ENCODE measurements at regions not wholly inside any gene's neighbourhood (a gene's known extent, or its start where the extent isn't known, plus 50 kb on each side); places are given as distances from the start of the nearest gene placed in this dataset.
"Not testable (repeated sequence)": the region's sequence is repeated elsewhere in the genome, so short reads cannot be mapped to it uniquely, and the experiment has no call there.

DNA sequence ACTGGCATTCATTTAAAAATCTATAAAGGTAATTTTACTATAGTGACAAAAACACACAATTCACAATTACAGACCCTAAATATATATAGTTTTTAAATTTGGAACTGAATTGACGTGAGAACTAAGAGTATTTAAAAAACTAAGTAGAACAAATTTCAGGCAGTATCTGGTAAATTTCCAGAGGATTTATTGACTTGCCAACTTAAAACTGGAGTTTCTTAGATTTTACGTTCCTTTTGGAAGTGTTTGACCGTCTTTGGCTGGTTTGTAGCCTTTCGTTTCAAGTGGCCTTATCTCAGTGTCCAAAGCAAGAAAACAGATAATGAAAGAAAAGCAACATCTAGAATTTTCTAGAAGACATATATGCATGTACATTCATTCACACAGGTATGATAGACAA, 234.4 kb upstream of the VLDLR start:
- H3K4me3 ChIP-seq (ENCODE audit: low read depth, low read length): no peak overlapping the region
- TF ChIP-seq CTCF (IDR thresholded peaks at IDR 0.05; ENCODE audit: low read depth, low read length, missing control alignments): no peak
- no peak for DNase-seq (ENCODE audit: low read depth)
- in situ Hi-C loops (cut with HindIII; ENCODE audit: low sequenced_read_pairs): no loop called here

DNA sequence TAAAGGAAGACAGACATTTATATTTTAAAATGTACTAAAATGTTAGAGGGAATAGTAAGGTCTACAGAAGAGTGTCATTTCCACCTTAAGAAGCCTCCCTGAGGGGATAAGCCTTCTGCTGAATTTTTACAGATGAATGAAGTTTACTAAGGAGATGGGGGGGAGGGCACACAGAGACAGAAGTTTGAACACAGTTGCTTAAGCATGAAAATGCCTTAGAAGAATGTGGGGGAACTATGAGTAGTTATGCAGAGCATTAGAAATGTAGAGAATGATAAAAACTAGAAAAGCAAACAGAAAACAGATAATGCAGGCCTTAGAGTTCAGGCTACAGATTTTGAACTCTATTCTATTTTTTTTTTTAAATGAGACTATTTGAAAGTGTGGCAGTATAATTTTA, 232.2 kb upstream of the VLDLR start:
- in situ Hi-C loops (cut with HindIII; ENCODE audit: low sequenced_read_pairs): no loop called here
- no peak overlapping the region for H3K4me3 ChIP-seq (ENCODE audit: low read depth, low read length)
- DNase-seq (ENCODE audit: low read depth): no peak
- TF ChIP-seq CTCF (IDR thresholded peaks at IDR 0.05; ENCODE audit: low read depth, low read length, missing control alignments): no peak

DNA sequence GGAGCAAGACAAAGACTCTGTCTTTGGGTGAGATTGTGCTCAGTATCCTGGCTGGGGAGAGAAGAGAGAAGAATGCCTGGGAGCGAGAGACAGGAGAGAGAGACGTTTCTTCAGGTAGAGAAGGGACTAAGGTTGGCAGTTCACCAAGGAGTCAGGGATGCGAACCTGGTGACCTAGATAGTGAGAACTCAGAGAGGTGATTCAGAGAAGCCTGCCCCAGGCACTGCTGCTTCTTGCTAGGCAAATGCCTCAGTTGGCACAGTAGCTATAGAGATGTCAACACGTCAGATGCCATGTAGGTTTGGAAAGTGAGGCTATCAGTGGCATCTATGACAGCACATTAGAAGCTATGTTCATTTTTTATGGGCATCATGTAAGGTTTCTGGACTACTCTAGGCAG, 231.6 kb upstream of the VLDLR start:
- no peak for TF ChIP-seq CTCF (IDR thresholded peaks at IDR 0.05; ENCODE audit: low read depth, low read length, missing control alignments)
- in situ Hi-C loops (cut with HindIII; ENCODE audit: low sequenced_read_pairs): no loop called here
- no peak for DNase-seq (ENCODE audit: low read depth)
- no peak overlapping the region for H3K4me3 ChIP-seq (ENCODE audit: low read depth, low read length)

- H3K4me3 ChIP-seq (ENCODE audit: low read depth, low read length); DNase-seq (ENCODE audit: low read depth); in situ Hi-C loops (cut with HindIII; ENCODE audit: low sequenced_read_pairs): not testable (repeated sequence)
Measured at GRCh38 chr9:2391509-2392132, 230.0 kb upstream of the VLDLR start.

- in situ Hi-C loops (cut with HindIII; ENCODE audit: low sequenced_read_pairs); DNase-seq (ENCODE audit: low read depth); H3K4me3 ChIP-seq (ENCODE audit: low read depth, low read length): not testable (repeated sequence)
Measured at GRCh38 chr9:2394087-2394741, 227.4 kb upstream of the VLDLR start.

- H3K4me3 ChIP-seq (ENCODE audit: low read depth, low read length): no peak overlapping the region
- no peak for TF ChIP-seq CTCF (IDR thresholded peaks at IDR 0.05; ENCODE audit: low read depth, low read length, missing control alignments)
- in situ Hi-C loops (cut with HindIII; ENCODE audit: low sequenced_read_pairs): no loop called here
- DNase-seq (ENCODE audit: low read depth): no peak
Measured at GRCh38 chr9:2395814-2396612, 225.6 kb upstream of the VLDLR start.

- no peak for TF ChIP-seq CTCF (IDR thresholded peaks at IDR 0.05; ENCODE audit: low read depth, low read length, missing control alignments)
- no peak for DNase-seq (ENCODE audit: low read depth)
- in situ Hi-C loops (cut with HindIII; ENCODE audit: low sequenced_read_pairs): no loop called here
- H3K4me3 ChIP-seq (ENCODE audit: low read depth, low read length): no peak overlapping the region
Measured at GRCh38 chr9:2396622-2397285, 224.8 kb upstream of the VLDLR start.

DNA sequence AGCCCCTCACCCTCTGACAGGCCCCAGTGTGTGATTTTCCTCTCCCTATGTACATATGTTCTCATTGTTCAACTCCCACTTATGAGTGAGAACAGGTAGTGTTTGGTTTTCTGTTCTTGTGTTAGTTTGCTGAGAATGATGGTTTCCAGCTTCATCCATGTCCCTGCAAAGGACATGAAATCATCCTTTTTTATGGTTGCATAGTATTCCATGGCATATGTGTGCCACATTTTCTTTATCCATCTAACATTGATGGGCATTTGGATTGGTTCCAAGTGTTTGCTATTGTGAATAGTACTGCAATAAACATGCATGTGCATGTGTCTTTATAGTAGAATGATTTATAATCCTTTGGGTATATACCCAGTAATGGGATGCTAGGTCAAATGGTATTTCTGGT, 223.7 kb upstream of the VLDLR start:
- DNase-seq (ENCODE audit: low read depth); in situ Hi-C loops (cut with HindIII; ENCODE audit: low sequenced_read_pairs); H3K4me3 ChIP-seq (ENCODE audit: low read depth, low read length): not testable (repeated sequence)

GRCh38 chr9:2401746-2402145, 219.8 kb upstream of the VLDLR start:
- DNase-seq (ENCODE audit: low read depth); in situ Hi-C loops (cut with HindIII; ENCODE audit: low sequenced_read_pairs); H3K4me3 ChIP-seq (ENCODE audit: low read depth, low read length): not testable (repeated sequence)

Measured in astrocyte of the cerebellum (primary cell).